Epithelial cell of proximal tubule (primary cell): ENCODE measurements at regions not wholly inside any gene's neighbourhood (a gene's known extent, or its start where the extent isn't known, plus 50 kb on each side); places are given as distances from the start of the nearest gene placed in this dataset.
"Not testable (repeated sequence)": the region's sequence is repeated elsewhere in the genome, so short reads cannot be mapped to it uniquely, and the experiment has no call there.

ENCODE experiments used
- DNase-seq: peaks from one replicate; pipeline ENCODE4 v3.0.0-alpha.2; 2011; ENCODE audit warnings: low read depth
- H3K4me3 ChIP-seq: 2 replicates; pipeline ENCODE4 v1.5.1; 2011; ENCODE audit warnings: low read depth, mild to moderate bottlenecking, low read length
- TF ChIP-seq, protein P1 (sequence below): conservative IDR thresholded peaks from 2 replicates; pipeline ENCODE4 v1.5.1; 2012; ENCODE audit warnings: low read depth, mild to moderate bottlenecking, low read length

DNA sequence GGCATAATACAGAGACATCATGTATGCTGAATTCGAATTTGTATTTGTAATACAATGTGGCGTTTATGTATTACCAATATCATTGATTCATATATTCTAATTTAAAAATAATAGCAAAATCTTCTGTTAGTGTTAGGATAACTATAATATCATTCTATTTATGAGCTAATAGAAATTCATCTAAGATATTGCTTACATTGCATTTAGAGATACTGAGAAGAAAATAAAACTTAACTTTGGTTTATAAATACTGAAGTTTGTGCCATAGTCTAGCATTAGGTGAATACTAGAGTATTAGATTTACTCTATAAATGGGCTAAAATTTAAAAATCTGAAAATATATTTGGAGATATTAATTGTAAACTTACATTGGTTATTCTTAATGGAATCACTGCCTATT lies 1590.6 kb downstream of the PCDH18 start:
- TF ChIP-seq, protein P1, sequence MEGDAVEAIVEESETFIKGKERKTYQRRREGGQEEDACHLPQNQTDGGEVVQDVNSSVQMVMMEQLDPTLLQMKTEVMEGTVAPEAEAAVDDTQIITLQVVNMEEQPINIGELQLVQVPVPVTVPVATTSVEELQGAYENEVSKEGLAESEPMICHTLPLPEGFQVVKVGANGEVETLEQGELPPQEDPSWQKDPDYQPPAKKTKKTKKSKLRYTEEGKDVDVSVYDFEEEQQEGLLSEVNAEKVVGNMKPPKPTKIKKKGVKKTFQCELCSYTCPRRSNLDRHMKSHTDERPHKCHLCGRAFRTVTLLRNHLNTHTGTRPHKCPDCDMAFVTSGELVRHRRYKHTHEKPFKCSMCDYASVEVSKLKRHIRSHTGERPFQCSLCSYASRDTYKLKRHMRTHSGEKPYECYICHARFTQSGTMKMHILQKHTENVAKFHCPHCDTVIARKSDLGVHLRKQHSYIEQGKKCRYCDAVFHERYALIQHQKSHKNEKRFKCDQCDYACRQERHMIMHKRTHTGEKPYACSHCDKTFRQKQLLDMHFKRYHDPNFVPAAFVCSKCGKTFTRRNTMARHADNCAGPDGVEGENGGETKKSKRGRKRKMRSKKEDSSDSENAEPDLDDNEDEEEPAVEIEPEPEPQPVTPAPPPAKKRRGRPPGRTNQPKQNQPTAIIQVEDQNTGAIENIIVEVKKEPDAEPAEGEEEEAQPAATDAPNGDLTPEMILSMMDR = no peak
- no peak for DNase-seq
- no peak overlapping the region for H3K4me3 ChIP-seq

DNA sequence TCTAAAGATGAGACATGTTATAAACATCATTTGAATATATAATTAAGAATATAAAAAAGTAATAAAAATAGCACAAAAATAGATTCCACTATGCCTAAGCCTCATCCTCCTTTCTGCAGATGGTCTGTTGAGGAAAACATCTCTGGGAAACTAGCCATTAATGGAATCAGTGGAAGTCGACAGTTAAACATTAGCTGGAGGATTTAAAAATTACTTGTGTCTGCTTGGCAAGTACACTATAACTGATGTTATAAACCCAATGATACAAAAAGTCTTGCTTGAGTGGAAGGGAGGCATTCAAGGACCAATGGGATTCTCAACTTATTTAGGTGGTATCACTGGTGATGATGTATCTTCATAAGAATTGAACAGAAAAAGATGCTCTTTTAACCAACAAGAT lies 1598.3 kb downstream of the PCDH18 start:
- no peak overlapping the region for H3K4me3 ChIP-seq
- TF ChIP-seq, protein P1 = no peak
- peak; percentile 13 for DNase-seq

DNA sequence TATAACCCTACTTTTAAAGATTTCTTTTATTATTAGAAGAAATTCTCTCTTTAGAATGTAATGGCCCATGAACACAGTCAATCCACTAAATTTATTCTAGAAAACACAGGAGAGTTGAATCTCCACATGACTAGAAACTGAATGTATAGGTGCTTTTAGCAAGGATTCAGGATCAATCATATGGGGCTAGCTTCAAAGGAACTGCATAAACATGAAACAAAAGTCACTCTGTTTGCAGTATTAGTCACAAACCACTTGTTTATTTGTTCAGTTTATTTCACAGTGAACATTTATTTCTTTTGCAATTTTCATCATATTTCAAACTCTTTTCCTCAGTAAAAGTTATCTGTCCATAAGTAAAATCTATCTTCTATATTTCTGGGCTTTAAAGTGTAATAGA lies 1604.6 kb downstream of the PCDH18 start:
- no peak overlapping the region for H3K4me3 ChIP-seq
- TF ChIP-seq, protein P1 = no peak
- no peak for DNase-seq

DNA sequence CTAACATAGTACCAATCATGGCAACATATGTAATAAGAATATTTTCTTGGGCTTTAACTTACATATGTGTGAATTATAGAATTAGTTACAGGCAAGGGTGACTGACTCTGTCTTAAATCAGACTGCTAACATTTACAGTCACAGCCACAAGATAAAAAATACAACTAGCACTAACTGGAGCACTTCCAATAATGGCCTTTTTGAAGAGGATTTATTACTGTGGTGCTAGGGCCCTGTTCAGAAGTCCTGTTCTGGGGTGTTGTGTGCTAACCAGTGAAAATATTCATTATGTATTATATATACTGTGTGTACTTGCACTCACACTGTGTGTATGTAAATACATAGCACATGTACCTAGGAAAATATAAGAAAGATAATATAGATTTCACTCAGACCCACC lies 1611.2 kb downstream of the PCDH18 start:
- no peak overlapping the region for H3K4me3 ChIP-seq

DNA sequence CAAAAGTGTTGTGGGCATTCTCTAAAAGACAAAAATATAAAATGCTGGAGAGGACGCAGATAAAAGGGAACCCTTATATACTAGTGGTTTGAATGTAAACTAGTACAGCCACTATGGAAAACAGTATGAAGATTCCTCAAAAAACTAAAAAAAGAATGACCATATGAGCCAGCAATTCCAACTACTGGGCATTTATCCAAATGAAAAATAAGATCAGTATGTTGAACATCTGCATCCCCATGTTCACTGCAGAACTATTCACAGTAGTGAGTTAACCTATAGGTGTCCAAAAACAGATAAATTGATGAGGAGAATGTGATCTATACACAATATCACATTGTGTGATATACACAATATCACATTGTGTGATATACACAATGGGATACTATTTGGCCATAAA lies 1615.3 kb downstream of the PCDH18 start:
- no peak overlapping the region for H3K4me3 ChIP-seq
- no peak for DNase-seq
- TF ChIP-seq, protein P1 = no peak

More for the DNA sequence above, 1611.2 kb downstream of the PCDH18 start:
- DNase-seq = no peak
- TF ChIP-seq, protein P1 = no peak

DNA sequence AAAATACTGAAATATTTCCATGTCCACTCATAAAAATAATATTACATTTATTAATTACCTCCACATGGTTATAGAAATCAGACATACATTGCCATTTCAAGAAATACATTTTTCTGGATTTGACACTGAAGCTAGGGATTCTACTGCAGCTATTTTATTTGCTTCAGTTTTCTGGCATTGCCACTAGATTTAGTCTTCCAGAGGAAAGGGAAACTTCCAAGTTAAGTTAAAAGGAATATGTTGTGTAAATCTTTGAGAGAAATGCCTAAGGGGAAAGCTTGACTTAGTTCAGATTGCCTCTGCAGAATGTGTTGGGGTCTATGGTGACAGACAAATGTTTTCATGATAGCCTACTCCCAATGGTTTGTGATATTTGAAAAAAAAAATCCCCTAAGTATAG lies 1631.3 kb downstream of the PCDH18 start:
- no peak overlapping the region for H3K4me3 ChIP-seq
- TF ChIP-seq, protein P1 = no peak
- DNase-seq = no peak

DNA sequence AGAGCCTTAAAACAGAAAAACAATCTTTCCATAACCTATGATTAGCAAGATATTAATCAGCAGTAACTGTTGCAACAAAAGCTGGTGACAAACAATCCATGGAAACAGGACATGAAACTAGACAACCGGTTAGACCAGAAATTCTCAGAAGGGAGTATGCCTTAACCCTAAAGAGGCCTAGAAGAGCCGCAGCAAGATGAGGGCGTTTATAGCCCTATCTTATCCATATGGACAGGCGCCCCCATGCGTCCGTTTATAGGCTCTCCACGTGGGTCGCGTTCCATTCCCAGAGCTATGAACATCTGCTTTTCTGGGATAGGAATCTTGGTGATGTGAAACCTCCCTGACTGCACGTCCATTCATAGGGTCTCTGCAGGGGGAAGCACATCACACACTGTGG lies 1662.7 kb upstream of the PABPC4L start:
- DNase-seq, H3K4me3 ChIP-seq: not testable (repeated sequence)
- TF ChIP-seq, protein P1 = peak; percentile 24
